GM12878 (cell line): ENCODE measurements at regions not wholly inside any gene's neighbourhood (a gene's known extent, or its start where the extent isn't known, plus 50 kb on each side); places are given as distances from the start of the nearest gene placed in this dataset.
A peak's percentile ranks its signal among the peaks of the same experiment; 100 is the strongest.

ENCODE experiments used
- ATAC-seq: fragments of 200-7000 bp; cut with Tn5 transposase; 3 replicates; pipeline ENCODE4 v1.9.1; 2020; ENCODE audit warnings: mild to moderate bottlenecking, moderate library complexity
- BruUV-seq: library from RNA; stranded (reverse); fragments of 400-500 nt; replicated peaks from 2 replicates; lab custom pipeline; 2021; lab: Mats Ljungman, UMichigan
- CTCF ChIA-PET: fragments of 300-600 bp; sonication (Branson Sonifier 250); formaldehyde crosslinking; extraction: SDS; loops from one replicate; lab custom pipeline; 2021; ENCODE audit warnings: inconsistent platforms; lab: Yijun Ruan, JAX
- POLR2A ChIA-PET: fragments of 350-600 bp; formaldehyde crosslinking; extraction: SDS; loops from one replicate; lab custom pipeline; 2021; ENCODE audit warnings: inconsistent platforms; lab: Charles Lee
- RAD21 ChIA-PET: fragments of 300-600 bp; sonication (Branson Sonifier 250); formaldehyde crosslinking; loops from one replicate; lab custom pipeline; 2023; ENCODE audit warnings: antibody characterized with exemption; ENCODE audit not compliant: unreplicated experiment; lab: Charles Lee
- SMC1A ChIA-PET: fragments of 300-600 bp; sonication (Branson Sonifier 250); formaldehyde crosslinking; loops from one replicate; lab custom pipeline; 2023; ENCODE audit not compliant: unreplicated experiment, uncharacterized antibody; lab: Charles Lee
- DNase-seq: peaks from one replicate; pipeline ENCODE4 v3.0.0-alpha.2; 2011; ENCODE audit warnings: low read depth, low spot score
- FAIRE-seq: peaks from 3 replicates; lab custom pipeline; 2011; peaks lifted over from hg19 to GRCh38; lab: Jason Lieb, UNC
- H2AFZ ChIP-seq: 2 replicates; pipeline ENCODE4 v1.6.0; 2011; ENCODE audit warnings: low read depth, low read length, control low read depth; ENCODE audit not compliant: control insufficient read depth
- H3K27ac ChIP-seq: 2 replicates; pipeline ENCODE4 v1.5.1; 2011; ENCODE audit warnings: control low read depth; ENCODE audit not compliant: control insufficient read depth, insufficient read depth
- H3K27me3 ChIP-seq, 2 experiments: replicated peaks in 1 of 2; 2 replicates each; pipeline versions ENCODE4 v1.6.0 to v1.6.1; 2011; ENCODE audit warnings: low read length in 1 of 2; ENCODE audit not compliant: control insufficient read depth in 2 of 2, insufficient read depth in 2 of 2
- H3K36me3 ChIP-seq, 2 experiments: 2 replicates each; pipeline ENCODE4 v1.5.1; 2011; ENCODE audit warnings: low read length in 1 of 2; ENCODE audit not compliant: control insufficient read depth in 2 of 2, insufficient read depth in 2 of 2
- H3K4me1 ChIP-seq: 2 replicates; pipeline ENCODE4 v1.6.1; 2011; ENCODE audit warnings: mild to moderate bottlenecking, low read length, moderate library complexity, mixed read lengths; ENCODE audit not compliant: control insufficient read depth, insufficient read depth
- H3K4me2 ChIP-seq: 2 replicates; pipeline ENCODE4 v1.6.0; 2011; ENCODE audit warnings: control low read depth; ENCODE audit not compliant: control insufficient read depth, insufficient read depth
- H3K4me3 ChIP-seq: fragments of 200-600 bp; sonication (generic); 2 replicates; pipeline ENCODE4 v1.5.1; 2016
- H3K79me2 ChIP-seq: 2 replicates; pipeline ENCODE4 v1.6.0; 2011; ENCODE audit warnings: low read length; ENCODE audit not compliant: control insufficient read depth, insufficient read depth
- H3K9ac ChIP-seq: 2 replicates; pipeline ENCODE4 v1.8.0; 2011; ENCODE audit warnings: low read length, control low read depth, mixed read lengths; ENCODE audit not compliant: control insufficient read depth, insufficient read depth
- H3K9me3 ChIP-seq: replicated peaks from 3 replicates; pipeline ENCODE4 v1.5.1; 2011; ENCODE audit warnings: mild to moderate bottlenecking, low read length; ENCODE audit not compliant: control insufficient read depth, insufficient read depth
- H4K20me1 ChIP-seq: 2 replicates; pipeline ENCODE4 v1.6.0; 2011; ENCODE audit not compliant: control insufficient read depth, insufficient read depth
- CTCF ChIP-seq, 3 experiments: IDR thresholded peaks in 2 of 3; conservative IDR thresholded peaks in 1 of 3; 2 replicates each; pipeline ENCODE4 v1.5.1; 2011; ENCODE audit warnings: low read depth in 3 of 3, low read length in 3 of 3, mild to moderate bottlenecking in 3 of 3, control low read depth in 2 of 3, moderate library complexity in 2 of 3, inconsistent platforms in 1 of 3, mixed read lengths in 1 of 3; ENCODE audit not compliant: control insufficient read depth in 2 of 3, insufficient read depth in 1 of 3; ENCODE audit errors: extremely low read depth in 1 of 3
- IKZF2 ChIP-seq, 2 experiments: fragments of 450-650 bp; IDR thresholded peaks; 2 replicates each; pipeline ENCODE4 v1.6.1; 2017; ENCODE audit warnings: mild to moderate bottlenecking in 2 of 2, moderate library complexity in 2 of 2
- JUND ChIP-seq: IDR thresholded peaks from 2 replicates; pipeline ENCODE4 v1.6.1; 2012; ENCODE audit warnings: low read depth, mild to moderate bottlenecking, low read length, improper control_type of control experiment, moderate library complexity
- KDM1A ChIP-seq: fragments of 200-600 bp; sonication (generic); IDR thresholded peaks from 2 replicates; pipeline ENCODE4 v1.6.1; 2016; ENCODE audit warnings: borderline replicate concordance
- RAD21 ChIP-seq: IDR thresholded peaks from 2 replicates; pipeline ENCODE4 v1.6.1; 2011; ENCODE audit warnings: mild to moderate bottlenecking, low read depth, low read length, moderate library complexity; ENCODE audit not compliant: insufficient read depth
- SMC3 ChIP-seq: IDR thresholded peaks from 2 replicates; pipeline ENCODE4 v1.6.1; 2011; ENCODE audit warnings: low read length, improper control_type of control experiment, borderline replicate concordance
- ZSCAN29 ChIP-seq: fragments of 450-650 bp; IDR thresholded peaks from 2 replicates; pipeline ENCODE4 v1.6.1; 2017; ENCODE audit warnings: mild to moderate bottlenecking, moderate library complexity
- WGBS: methylation state at CpG from one replicate; pipeline ENCODE4 v1.1.6; 2016; ENCODE audit warnings: low lambda C conversion rate; ENCODE audit not compliant: insufficient replicate concordance, insufficient coverage; ENCODE audit errors: missing lambda C conversion rate; 5-methylcytosine and 5-hydroxymethylcytosine counted together
- in situ Hi-C: fragments of 300-500 bp; cut with MboI; formaldehyde crosslinking; loops from 9 replicates; pipeline ENCODE4 v1.14.3; 2018; ENCODE audit warnings: mixed read lengths
- intact Hi-C: fragments of 100-400 bp; cut with micrococcal nuclease; formaldehyde crosslinking; loops from one replicate; pipeline ENCODE4 v1.14.2; 2022; ENCODE audit not compliant: unreplicated experiment
- TF ChIP-seq, protein P1 (sequence below): IDR thresholded peaks from 2 replicates; pipeline ENCODE4 v1.6.1; 2011; ENCODE audit warnings: mild to moderate bottlenecking, low read depth, low read length, moderate library complexity; ENCODE audit not compliant: insufficient replicate concordance

DNA sequence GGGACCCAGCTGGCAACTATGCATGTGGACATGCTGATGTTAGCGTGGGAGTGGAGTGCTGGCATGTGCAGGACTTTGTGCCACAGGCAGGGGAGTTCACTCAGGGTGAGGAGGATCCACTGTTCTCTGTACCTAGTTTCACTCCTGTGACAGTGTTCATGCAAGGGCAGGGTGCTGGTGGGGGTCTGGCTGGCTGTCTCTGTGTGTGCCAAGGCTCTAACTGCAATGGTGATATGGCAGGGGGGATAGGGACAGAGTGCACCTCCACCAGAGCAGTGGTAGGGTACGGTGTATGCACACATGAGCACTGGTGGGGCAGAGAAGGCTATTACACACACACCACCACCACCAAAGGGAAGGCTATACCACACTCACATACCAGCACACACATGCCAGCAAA is 210.2 kb upstream of the DEFB112 start:
- no peak overlapping the region for H3K4me3 ChIP-seq
- FAIRE-seq: no peak
- in situ Hi-C loops: no loop called here
- WGBS: 8% methylated on average over 2 of the region's 2 CpGs
- no peaks in the 10 kb centered on the region for H3K79me2 ChIP-seq
- no peaks in the 10 kb centered on the region for H3K36me3 ChIP-seq
- no peaks in the 10 kb centered on the region for H3K4me1 ChIP-seq
- DNase-seq: no peak
- H3K9me3 ChIP-seq: no peaks in the 10 kb centered on the region
- no peak for ATAC-seq
- CTCF ChIA-PET: no interaction called here
- no peak overlapping the region for H3K4me2 ChIP-seq
- no TSS peak for BruUV-seq
- no peaks in the 10 kb centered on the region for H4K20me1 ChIP-seq
- TF ChIP-seq, protein P1, sequence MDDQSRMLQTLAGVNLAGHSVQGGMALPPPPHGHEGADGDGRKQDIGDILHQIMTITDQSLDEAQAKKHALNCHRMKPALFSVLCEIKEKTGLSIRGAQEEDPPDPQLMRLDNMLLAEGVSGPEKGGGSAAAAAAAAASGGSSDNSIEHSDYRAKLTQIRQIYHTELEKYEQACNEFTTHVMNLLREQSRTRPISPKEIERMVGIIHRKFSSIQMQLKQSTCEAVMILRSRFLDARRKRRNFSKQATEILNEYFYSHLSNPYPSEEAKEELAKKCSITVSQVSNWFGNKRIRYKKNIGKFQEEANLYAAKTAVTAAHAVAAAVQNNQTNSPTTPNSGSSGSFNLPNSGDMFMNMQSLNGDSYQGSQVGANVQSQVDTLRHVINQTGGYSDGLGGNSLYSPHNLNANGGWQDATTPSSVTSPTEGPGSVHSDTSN: no peak
- TF ChIP-seq KDM1A (no peak), ZSCAN29 (no peak)
- H3K27ac ChIP-seq: no peak overlapping the region
- H3K9ac ChIP-seq: no peak overlapping the region
- H2AFZ ChIP-seq: no peak overlapping the region
- RAD21 ChIA-PET: no interaction called here
- intact Hi-C loops: no loop called here
- H3K27me3 ChIP-seq: no peaks in the 10 kb centered on the region; a peak in 1 of 4 replicates
- POLR2A ChIA-PET: no interaction called here
- SMC1A ChIA-PET: no interaction called here

- no peaks in the 10 kb centered on the region for H3K4me1 ChIP-seq
- CTCF ChIA-PET: interaction anchor here (0.9 to 2.5 kb wide), 9 partner anchors 9 to 337 kb away, joined by 3 to 33 read pairs (median 4); no protein-coding TSS in a partner anchor
Observed at GRCh38 chr6:50264995-50265571, 215.4 kb upstream of the DEFB112 start.

More at GRCh38 chr6:50264995-50265571, 215.4 kb upstream of the DEFB112 start:
- Histone ChIP-seq H3K79me2 (no peaks in the 10 kb centered on the region), H3K27ac (no peak overlapping the region), H3K9me3 (no peaks in the 10 kb centered on the region), H4K20me1 (no peaks in the 10 kb centered on the region), H2AFZ (no peak overlapping the region), H3K9ac (no peak overlapping the region), H3K4me3 (no peak overlapping the region), H3K36me3 (no peaks in the 10 kb centered on the region)
- POLR2A ChIA-PET: no interaction called here
- peak; percentile 72 for ATAC-seq
- RAD21 ChIA-PET: no interaction called here
- 3% methylated on average over 2 of the region's 2 CpGs for WGBS
- no TSS peak for BruUV-seq
- intact Hi-C loops: loop anchor here (1.0 kb wide), 1 partner anchor 337 kb away; no protein-coding TSS in a partner anchor
- in situ Hi-C loops: no loop called here
- SMC1A ChIA-PET: interaction anchor here (1.1 to 2.2 kb wide), 3 partner anchors 13 to 335 kb away, joined by 3 to 9 read pairs (median 8); no protein-coding TSS in a partner anchor
- TF ChIP-seq JUND (no peak), IKZF2 (IDR thresholded peaks at IDR 0.05) (no peak), CTCF (IDR thresholded peaks at IDR 0.05 in 2 of 3, conservative IDR thresholded peaks at IDR 0.05 in 1 of 3; ENCODE audit: control insufficient read depth in 2 of 3, extremely low read depth in 1 of 3, insufficient read depth in 1 of 3, low read depth in 3 of 3, low read length in 3 of 3) (peak in 2 of 3 experiments; percentile 20 to 37; a peak in 3 of 6 replicates), SMC3 (peak; percentile 54; the same call in 1 of the 2 replicates), RAD21 (peak; percentile 9; the same call in 1 of the 2 replicates)
- TF ChIP-seq, all 136 proteins: peak for 3
- no peak for FAIRE-seq
- DNase-seq: no peak
- Histone ChIP-seq H3K27me3 (no peaks in the 10 kb centered on the region), H3K4me2 (no peak overlapping the region)
